ENCODE measurements at regions not wholly inside any gene's neighbourhood (a gene's known extent, or its start where the extent isn't known, plus 50 kb on each side); places are given as distances from the start of the nearest gene placed in this dataset.

GRCh38 chr5:58370606-58371005, 89.3 kb downstream of the PLK2 start:
- H3K27ac ChIP-seq (ENCODE audit: low read depth, low read length), result no peak overlapping the region
- no peak for TF ChIP-seq CTCF (conservative IDR thresholded peaks at IDR 0.05)
- no peak overlapping the region for H3K9ac ChIP-seq (ENCODE audit: extremely low read depth, low read length, poor library complexity, severe bottlenecking)
- H3K4me3 ChIP-seq (ENCODE audit: low read length), result no peak overlapping the region
- no peaks in the 10 kb centered on the region for H3K36me3 Mint-ChIP-seq (ENCODE audit: low read depth)
- DNase-seq, result no peak
- WGBS, 2 experiments (ENCODE audit: insufficient coverage in 1 of 2, insufficient read length in 1 of 2), result 91 to 92% methylated on average over 2 to 4 of the region's 5 CpGs
- H3K36me3 ChIP-seq (ENCODE audit: control insufficient read depth, insufficient read depth, low read length), result no peaks in the 10 kb centered on the region
- H3K27me3 ChIP-seq (ENCODE audit: control insufficient read depth, insufficient read depth, low read length, poor library complexity, severe bottlenecking), result no peaks in the 10 kb centered on the region
- H3K27me3 Mint-ChIP-seq (ENCODE audit: insufficient read depth), result no peaks in the 10 kb centered on the region
- peaks cover 24% of the 10 kb centered on the region for H3K9me3 Mint-ChIP-seq
- H3K4me1 ChIP-seq (ENCODE audit: control insufficient read depth, insufficient read depth, low read length), result peaks cover 6% of the 10 kb centered on the region
- H3K9me3 ChIP-seq (ENCODE audit: control insufficient read depth, low read length), result peaks cover 5% of the 10 kb centered on the region
- no peak overlapping the region for H3K4me3 Mint-ChIP-seq
- H3K4me1 Mint-ChIP-seq, result peaks cover 11% of the 10 kb centered on the region
- H3K27ac Mint-ChIP-seq, result no peak overlapping the region

GRCh38 chr5:58369513-58370190, 90.2 kb downstream of the PLK2 start:
- Histone ChIP-seq H3K27me3 (ENCODE audit: control insufficient read depth, insufficient read depth, low read length, poor library complexity, severe bottlenecking) (no peaks in the 10 kb centered on the region), H3K36me3 (ENCODE audit: control insufficient read depth, insufficient read depth, low read length) (no peaks in the 10 kb centered on the region), H3K27ac (ENCODE audit: low read depth, low read length) (no peak overlapping the region), H3K4me1 (ENCODE audit: control insufficient read depth, insufficient read depth, low read length) (peaks cover 6% of the 10 kb centered on the region), H3K4me3 (ENCODE audit: low read length) (no peak overlapping the region), H3K9ac (ENCODE audit: extremely low read depth, low read length, poor library complexity, severe bottlenecking) (no peak overlapping the region), H3K9me3 (ENCODE audit: control insufficient read depth, low read length) (peaks cover 5% of the 10 kb centered on the region)
- peaks cover 11% of the 10 kb centered on the region for H3K4me1 Mint-ChIP-seq
- no peak for TF ChIP-seq CTCF (conservative IDR thresholded peaks at IDR 0.05)
- peaks cover 21% of the 10 kb centered on the region for H3K9me3 Mint-ChIP-seq
- no peak overlapping the region for H3K4me3 Mint-ChIP-seq
- no peaks in the 10 kb centered on the region for H3K36me3 Mint-ChIP-seq (ENCODE audit: low read depth)
- H3K27ac Mint-ChIP-seq, result no peak overlapping the region
- WGBS, 2 experiments (ENCODE audit: insufficient coverage in 1 of 2, insufficient read length in 1 of 2), result 78 to 84% methylated on average over 5 of the region's 5 CpGs
- no peaks in the 10 kb centered on the region for H3K27me3 Mint-ChIP-seq (ENCODE audit: insufficient read depth)
- DNase-seq, result no peak

- Mint-ChIP-seq H3K9me3 (peaks cover 3% of the 10 kb centered on the region), H3K27ac (no peak overlapping the region), H3K27me3 (ENCODE audit: insufficient read depth) (no peaks in the 10 kb centered on the region), H3K4me1 (peaks cover 11% of the 10 kb centered on the region), H3K36me3 (ENCODE audit: low read depth) (no peaks in the 10 kb centered on the region), H3K4me3 (no peak overlapping the region)
- Histone ChIP-seq H3K27me3 (ENCODE audit: control insufficient read depth, insufficient read depth, low read length, poor library complexity, severe bottlenecking) (no peaks in the 10 kb centered on the region), H3K9ac (ENCODE audit: extremely low read depth, low read length, poor library complexity, severe bottlenecking) (no peak overlapping the region), H3K27ac (ENCODE audit: low read depth, low read length) (no peak overlapping the region), H3K36me3 (ENCODE audit: control insufficient read depth, insufficient read depth, low read length) (no peaks in the 10 kb centered on the region), H3K4me3 (ENCODE audit: low read length) (no peak overlapping the region), H3K9me3 (ENCODE audit: control insufficient read depth, low read length) (peaks cover 5% of the 10 kb centered on the region), H3K4me1 (ENCODE audit: control insufficient read depth, insufficient read depth, low read length) (peaks cover 6% of the 10 kb centered on the region)
- 82% methylated on average over 4 of the region's 4 CpGs; no CpG with 5 or more reads in 1 of the 2 experiments for WGBS, 2 experiments (ENCODE audit: insufficient coverage in 1 of 2, insufficient read length in 1 of 2)
- DNase-seq, result no peak
- no peak for TF ChIP-seq CTCF (conservative IDR thresholded peaks at IDR 0.05)
Measured at GRCh38 chr5:58366461-58366860, 93.4 kb downstream of the PLK2 start.

Data from endodermal cell (in vitro differentiated cells).